ENCODE measurements at regions not wholly inside any gene's neighbourhood (a gene's known extent, or its start where the extent isn't known, plus 50 kb on each side); places are given as distances from the start of the nearest gene placed in this dataset.

DNA sequence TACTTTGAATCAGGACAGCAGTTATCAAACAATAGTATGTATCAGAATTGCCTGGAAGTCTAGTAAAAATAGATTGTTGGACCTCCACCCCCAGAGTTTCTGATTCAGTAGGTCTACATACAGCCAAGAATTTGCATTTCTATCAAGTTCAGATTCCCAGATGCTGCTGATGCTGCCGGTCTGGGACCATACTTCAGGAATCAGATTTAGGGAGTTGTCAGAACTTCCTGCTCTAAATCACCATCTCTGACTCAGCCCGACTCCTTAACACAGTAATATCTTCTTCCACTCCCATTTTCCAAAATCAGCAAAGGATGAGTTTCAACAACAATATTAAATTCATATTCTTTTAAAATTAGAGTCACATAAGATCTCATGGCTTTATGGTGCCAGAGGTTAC lies 227.2 kb upstream of the TMEM161B start:
- no peak overlapping the region for H2AFZ ChIP-seq (ENCODE audit: low read length)
- ChIA-PET CTCF (ENCODE audit: unreplicated experiment) (no interaction called here), POLR2A (interaction anchor here (1.4 kb wide), 1 partner anchor 160 kb away, joined by 3 read pairs; no protein-coding TSS in a partner anchor)
- no peak overlapping the region for H3K27ac ChIP-seq (ENCODE audit: low read depth, low read length, poor library complexity, severe bottlenecking)
- H3K36me3 ChIP-seq (ENCODE audit: insufficient read depth, low read length), result no peaks in the 10 kb centered on the region
- no peaks in the 10 kb centered on the region for H3K4me1 ChIP-seq (ENCODE audit: insufficient read depth, low read length, poor library complexity, severe bottlenecking)
- H3K9me3 ChIP-seq (ENCODE audit: low read length), result no peaks in the 10 kb centered on the region
- H3K4me3 ChIP-seq (ENCODE audit: low read depth, low read length, poor library complexity, severe bottlenecking), result no peak overlapping the region
- H4K20me1 ChIP-seq (ENCODE audit: insufficient read depth, low read length), result no peaks in the 10 kb centered on the region
- no peak overlapping the region for H3K4me2 ChIP-seq (ENCODE audit: low read length)
- intact Hi-C loops (cut with micrococcal nuclease; ENCODE audit: unreplicated experiment), result no loop called here
- no peaks in the 10 kb centered on the region for H3K79me2 ChIP-seq (ENCODE audit: insufficient read depth, low read depth, low read length)
- no peaks in the 10 kb centered on the region for H3K9me2 ChIP-seq (ENCODE audit: insufficient read depth, low read length)
- TF ChIP-seq EZH2phosphoT487 (IDR thresholded peaks at IDR 0.05; ENCODE audit: borderline replicate concordance, low read depth, low read length), result no peak
- TF ChIP-seq, protein P1, sequence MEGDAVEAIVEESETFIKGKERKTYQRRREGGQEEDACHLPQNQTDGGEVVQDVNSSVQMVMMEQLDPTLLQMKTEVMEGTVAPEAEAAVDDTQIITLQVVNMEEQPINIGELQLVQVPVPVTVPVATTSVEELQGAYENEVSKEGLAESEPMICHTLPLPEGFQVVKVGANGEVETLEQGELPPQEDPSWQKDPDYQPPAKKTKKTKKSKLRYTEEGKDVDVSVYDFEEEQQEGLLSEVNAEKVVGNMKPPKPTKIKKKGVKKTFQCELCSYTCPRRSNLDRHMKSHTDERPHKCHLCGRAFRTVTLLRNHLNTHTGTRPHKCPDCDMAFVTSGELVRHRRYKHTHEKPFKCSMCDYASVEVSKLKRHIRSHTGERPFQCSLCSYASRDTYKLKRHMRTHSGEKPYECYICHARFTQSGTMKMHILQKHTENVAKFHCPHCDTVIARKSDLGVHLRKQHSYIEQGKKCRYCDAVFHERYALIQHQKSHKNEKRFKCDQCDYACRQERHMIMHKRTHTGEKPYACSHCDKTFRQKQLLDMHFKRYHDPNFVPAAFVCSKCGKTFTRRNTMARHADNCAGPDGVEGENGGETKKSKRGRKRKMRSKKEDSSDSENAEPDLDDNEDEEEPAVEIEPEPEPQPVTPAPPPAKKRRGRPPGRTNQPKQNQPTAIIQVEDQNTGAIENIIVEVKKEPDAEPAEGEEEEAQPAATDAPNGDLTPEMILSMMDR (conservative IDR thresholded peaks at IDR 0.05; ENCODE audit: low read length), result no peak
- BruUV-seq (replicated peaks), result no TSS peak
- DNase-seq (ENCODE audit: low spot score), result no peak

DNA sequence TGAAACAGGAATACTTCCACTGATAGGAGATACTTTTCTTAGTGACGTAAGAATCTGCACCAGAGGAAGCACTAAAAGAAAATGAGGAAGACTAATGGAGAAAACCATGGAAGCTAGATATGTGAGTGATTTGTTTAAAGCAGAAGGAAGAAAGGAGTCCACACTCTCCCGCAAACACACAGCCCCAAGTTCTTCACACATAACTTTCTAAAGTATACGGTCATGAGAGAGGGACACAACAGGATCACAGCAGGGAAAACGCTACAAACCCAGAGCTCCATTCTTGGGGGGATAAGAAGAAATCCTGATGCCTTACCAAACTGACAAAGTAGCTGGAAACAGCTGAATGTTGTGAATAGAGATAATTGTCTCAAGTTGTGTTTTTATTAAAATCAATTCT lies 222.2 kb upstream of the TMEM161B start:
- Histone ChIP-seq H3K36me3 (ENCODE audit: insufficient read depth, low read length) (no peaks in the 10 kb centered on the region), H4K20me1 (ENCODE audit: insufficient read depth, low read length) (no peaks in the 10 kb centered on the region), H3K4me3 (ENCODE audit: low read depth, low read length, poor library complexity, severe bottlenecking) (no peak overlapping the region), H3K4me2 (ENCODE audit: low read length) (no peak overlapping the region), H3K4me1 (ENCODE audit: insufficient read depth, low read length, poor library complexity, severe bottlenecking) (no peaks in the 10 kb centered on the region), H2AFZ (ENCODE audit: low read length) (no peak overlapping the region), H3K79me2 (ENCODE audit: insufficient read depth, low read depth, low read length) (no peaks in the 10 kb centered on the region), H3K9me3 (ENCODE audit: low read length) (no peaks in the 10 kb centered on the region), H3K9me2 (ENCODE audit: insufficient read depth, low read length) (no peaks in the 10 kb centered on the region), H3K27ac (ENCODE audit: low read depth, low read length, poor library complexity, severe bottlenecking) (no peak overlapping the region)
- TF ChIP-seq, protein P1 (conservative IDR thresholded peaks at IDR 0.05; ENCODE audit: low read length), result no peak
- TF ChIP-seq EZH2phosphoT487 (IDR thresholded peaks at IDR 0.05; ENCODE audit: borderline replicate concordance, low read depth, low read length), result no peak
- BruUV-seq (replicated peaks), result no TSS peak
- intact Hi-C loops (cut with micrococcal nuclease; ENCODE audit: unreplicated experiment), result no loop called here
- CTCF ChIA-PET (ENCODE audit: unreplicated experiment), result no interaction called here
- DNase-seq (ENCODE audit: low spot score), result no peak
- POLR2A ChIA-PET, result interaction anchor here (0.6 to 2.3 kb wide), 3 partner anchors 9 to 1775 kb away, joined by 3 to 13 read pairs (median 4); no protein-coding TSS in a partner anchor

DNA sequence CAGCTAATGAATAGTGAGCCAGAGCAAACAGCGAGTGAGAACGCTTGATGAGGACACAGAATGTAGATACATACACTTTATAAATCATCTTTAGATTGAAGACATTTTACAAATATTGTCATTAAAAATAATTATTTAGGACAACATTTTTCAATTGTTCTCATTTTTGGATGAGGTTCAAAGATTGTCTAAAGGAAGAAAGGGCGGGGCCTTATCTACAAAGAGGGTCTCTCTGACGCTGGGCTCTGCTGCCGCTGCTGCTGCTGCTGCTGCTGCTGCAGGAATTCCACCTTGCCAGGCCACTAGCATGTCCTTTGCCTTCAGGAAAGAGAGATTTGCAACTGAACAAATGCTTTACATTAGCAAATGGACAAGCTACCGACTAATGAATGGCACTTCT lies 220.7 kb upstream of the TMEM161B start:
- intact Hi-C loops (cut with micrococcal nuclease; ENCODE audit: unreplicated experiment), result no loop called here
- no peak for TF ChIP-seq EZH2phosphoT487 (IDR thresholded peaks at IDR 0.05; ENCODE audit: borderline replicate concordance, low read depth, low read length)
- TF ChIP-seq, protein P1 (conservative IDR thresholded peaks at IDR 0.05; ENCODE audit: low read length), result no peak

More for the DNA sequence above, 220.7 kb upstream of the TMEM161B start:
- no TSS peak for BruUV-seq (replicated peaks)
- Histone ChIP-seq H3K79me2 (ENCODE audit: insufficient read depth, low read depth, low read length) (no peaks in the 10 kb centered on the region), H3K9me3 (ENCODE audit: low read length) (no peaks in the 10 kb centered on the region), H3K4me3 (ENCODE audit: low read depth, low read length, poor library complexity, severe bottlenecking) (no peak overlapping the region), H3K4me1 (ENCODE audit: insufficient read depth, low read length, poor library complexity, severe bottlenecking) (no peaks in the 10 kb centered on the region), H2AFZ (ENCODE audit: low read length) (no peak overlapping the region), H3K27ac (ENCODE audit: low read depth, low read length, poor library complexity, severe bottlenecking) (no peak overlapping the region), H3K4me2 (ENCODE audit: low read length) (no peak overlapping the region), H4K20me1 (ENCODE audit: insufficient read depth, low read length) (no peaks in the 10 kb centered on the region), H3K36me3 (ENCODE audit: insufficient read depth, low read length) (no peaks in the 10 kb centered on the region), H3K9me2 (ENCODE audit: insufficient read depth, low read length) (no peaks in the 10 kb centered on the region)
- CTCF ChIA-PET (ENCODE audit: unreplicated experiment), result no interaction called here
- DNase-seq (ENCODE audit: low spot score), result no peak
- POLR2A ChIA-PET, result interaction anchor here (1.3 to 2.3 kb wide), 2 partner anchors 8 to 14 kb away, joined by 5 to 13 read pairs; no protein-coding TSS in a partner anchor
